Cardiac muscle cell (in vitro differentiated cells and primary cell): ENCODE measurements at regions not wholly inside any gene's neighbourhood (a gene's known extent, or its start where the extent isn't known, plus 50 kb on each side); places are given as distances from the start of the nearest gene placed in this dataset.
"Not testable (repeated sequence)": the region's sequence is repeated elsewhere in the genome, so short reads cannot be mapped to it uniquely, and the experiment has no call there.

ENCODE experiments used
- DNase-seq, 2 donors: peaks; one replicate each; pipeline versions ENCODE4 v3.0.0 to v3.0.0-alpha.2; 2010 to 2017; ENCODE audit warnings: low read depth in 1 of 2, low spot score in 1 of 2
- H3K27ac ChIP-seq: fragments of 200-600 bp; sonication (generic); 2 replicates; pipeline ENCODE4 v1.5.1; 2016
- H3K27me3 ChIP-seq: fragments of 200-600 bp; sonication (generic); 2 replicates; pipeline ENCODE4 v1.6.0; 2016; ENCODE audit warnings: control low read depth
- H3K36me3 ChIP-seq: fragments of 200-600 bp; sonication (generic); 2 replicates; pipeline ENCODE4 v1.5.1; 2016; ENCODE audit warnings: control low read depth
- H3K4me1 ChIP-seq: fragments of 200-600 bp; sonication (generic); 2 replicates; pipeline ENCODE4 v1.8.1; 2017; ENCODE audit warnings: low read depth, mild to moderate bottlenecking, mixed run types
- H3K4me3 ChIP-seq: fragments of 200-600 bp; sonication (generic); 2 replicates; pipeline ENCODE4 v1.5.1; 2016; ENCODE audit warnings: mild to moderate bottlenecking
- H3K9me3 ChIP-seq: fragments of 200-600 bp; sonication (generic); 2 replicates; pipeline ENCODE4 v1.5.1; 2017; ENCODE audit warnings: low read depth, mild to moderate bottlenecking, control low read depth
- TF ChIP-seq, protein P1 (sequence below): IDR thresholded peaks from 2 replicates; pipeline ENCODE4 v1.5.1; 2012; ENCODE audit warnings: low read depth, mild to moderate bottlenecking, low read length

DNA sequence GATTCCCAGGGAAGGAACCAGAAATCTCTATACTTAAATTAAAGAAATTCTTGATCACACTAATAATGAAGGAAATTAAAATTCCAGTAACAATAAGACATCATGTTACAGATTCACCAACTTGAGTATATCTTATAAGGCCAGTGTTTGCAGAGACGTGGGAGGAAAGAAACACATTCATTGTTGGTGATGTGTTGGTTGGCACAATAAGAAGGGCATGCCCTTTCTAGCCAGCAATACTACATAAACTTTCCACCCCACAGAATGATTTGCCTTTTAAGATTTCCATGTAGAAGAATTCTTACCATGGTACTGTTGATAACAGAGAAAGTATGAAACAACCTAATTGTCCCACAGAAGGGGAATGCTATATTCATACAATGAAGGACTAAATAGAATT is 581.5 kb downstream of the STIM2 start:
- Histone ChIP-seq H3K4me3 (no peak overlapping the region), H3K4me1 (no peaks in the 10 kb centered on the region), H3K27me3 (no peaks in the 10 kb centered on the region), H3K27ac (no peak overlapping the region), H3K9me3 (no peaks in the 10 kb centered on the region), H3K36me3 (no peaks in the 10 kb centered on the region)
- TF ChIP-seq, protein P1, sequence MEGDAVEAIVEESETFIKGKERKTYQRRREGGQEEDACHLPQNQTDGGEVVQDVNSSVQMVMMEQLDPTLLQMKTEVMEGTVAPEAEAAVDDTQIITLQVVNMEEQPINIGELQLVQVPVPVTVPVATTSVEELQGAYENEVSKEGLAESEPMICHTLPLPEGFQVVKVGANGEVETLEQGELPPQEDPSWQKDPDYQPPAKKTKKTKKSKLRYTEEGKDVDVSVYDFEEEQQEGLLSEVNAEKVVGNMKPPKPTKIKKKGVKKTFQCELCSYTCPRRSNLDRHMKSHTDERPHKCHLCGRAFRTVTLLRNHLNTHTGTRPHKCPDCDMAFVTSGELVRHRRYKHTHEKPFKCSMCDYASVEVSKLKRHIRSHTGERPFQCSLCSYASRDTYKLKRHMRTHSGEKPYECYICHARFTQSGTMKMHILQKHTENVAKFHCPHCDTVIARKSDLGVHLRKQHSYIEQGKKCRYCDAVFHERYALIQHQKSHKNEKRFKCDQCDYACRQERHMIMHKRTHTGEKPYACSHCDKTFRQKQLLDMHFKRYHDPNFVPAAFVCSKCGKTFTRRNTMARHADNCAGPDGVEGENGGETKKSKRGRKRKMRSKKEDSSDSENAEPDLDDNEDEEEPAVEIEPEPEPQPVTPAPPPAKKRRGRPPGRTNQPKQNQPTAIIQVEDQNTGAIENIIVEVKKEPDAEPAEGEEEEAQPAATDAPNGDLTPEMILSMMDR: no peak
- no peak for DNase-seq

DNA sequence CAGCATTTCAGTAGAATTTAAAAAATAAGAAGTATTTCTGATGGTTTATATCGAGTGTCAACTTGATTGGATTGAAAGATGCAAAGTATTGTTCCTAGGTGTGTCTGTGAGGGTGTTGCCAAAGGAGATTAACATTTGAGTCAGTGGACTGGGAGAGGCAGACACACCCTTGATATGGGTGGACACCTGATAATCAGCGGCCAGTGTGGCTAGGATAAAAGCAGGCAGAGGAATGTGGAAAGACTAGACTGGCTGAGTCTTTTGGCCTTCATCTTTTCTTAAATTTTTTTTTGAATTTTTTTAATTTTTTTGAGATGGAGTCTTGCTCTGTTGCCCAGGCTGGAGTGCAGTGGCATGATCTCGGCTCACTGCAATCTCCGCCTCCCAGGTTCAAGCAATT is 582.0 kb downstream of the STIM2 start:
- H3K27me3 ChIP-seq, H3K27ac ChIP-seq, H3K4me3 ChIP-seq, H3K36me3 ChIP-seq, H3K9me3 ChIP-seq, DNase-seq, H3K4me1 ChIP-seq: not testable (repeated sequence)

DNA sequence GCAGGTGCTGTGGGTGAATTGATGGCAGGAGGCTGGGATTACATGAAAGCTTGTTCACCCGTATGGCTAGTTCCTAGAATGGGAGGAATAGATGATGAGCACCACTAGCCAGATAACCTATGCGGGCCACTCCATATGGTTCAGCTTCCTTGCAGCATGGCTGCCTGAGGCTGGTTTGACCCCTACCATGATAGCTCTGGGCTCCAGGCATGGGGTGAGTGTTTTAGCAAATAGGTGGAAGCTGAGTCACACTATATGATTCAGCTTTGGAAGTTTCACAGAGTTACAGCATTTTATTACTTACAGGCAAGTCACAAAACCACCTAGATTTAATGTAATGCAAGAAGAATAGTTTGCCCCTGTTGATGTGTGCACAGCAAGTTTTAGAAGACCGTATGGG is 603.2 kb downstream of the STIM2 start:
- TF ChIP-seq, protein P1: no peak
- no peaks in the 10 kb centered on the region for H3K36me3 ChIP-seq
- peak in 1 of 2 donors; percentile 3 for DNase-seq
- H3K4me3 ChIP-seq: no peak overlapping the region
- no peaks in the 10 kb centered on the region for H3K4me1 ChIP-seq
- no peak overlapping the region for H3K27ac ChIP-seq
- H3K27me3 ChIP-seq: no peaks in the 10 kb centered on the region
- no peaks in the 10 kb centered on the region for H3K9me3 ChIP-seq

DNA sequence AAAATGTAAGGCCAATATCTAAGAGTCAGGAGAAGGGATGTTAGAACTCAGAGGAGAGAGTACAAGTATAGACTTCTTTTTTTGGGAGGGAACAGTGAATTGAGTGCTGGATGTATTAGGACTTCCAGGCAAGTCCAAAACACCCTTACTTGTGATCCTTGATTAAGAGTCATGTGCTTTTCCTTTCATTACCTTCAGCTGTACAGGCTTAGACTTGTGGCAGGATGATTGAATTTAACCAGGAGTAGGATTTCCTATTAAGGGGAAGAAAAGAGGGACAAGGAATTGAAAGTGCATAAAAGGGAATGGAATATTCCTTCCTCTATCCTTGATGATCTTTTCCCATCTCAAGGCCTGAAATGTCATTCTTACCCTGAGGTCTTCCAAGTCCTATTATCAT is 606.7 kb downstream of the STIM2 start:
- DNase-seq: no peak
- H3K36me3 ChIP-seq: no peaks in the 10 kb centered on the region
- no peaks in the 10 kb centered on the region for H3K9me3 ChIP-seq
- TF ChIP-seq, protein P1: no peak
- no peaks in the 10 kb centered on the region for H3K4me1 ChIP-seq
- H3K4me3 ChIP-seq: no peak overlapping the region
- H3K27me3 ChIP-seq: no peaks in the 10 kb centered on the region
- H3K27ac ChIP-seq: no peak overlapping the region

DNA sequence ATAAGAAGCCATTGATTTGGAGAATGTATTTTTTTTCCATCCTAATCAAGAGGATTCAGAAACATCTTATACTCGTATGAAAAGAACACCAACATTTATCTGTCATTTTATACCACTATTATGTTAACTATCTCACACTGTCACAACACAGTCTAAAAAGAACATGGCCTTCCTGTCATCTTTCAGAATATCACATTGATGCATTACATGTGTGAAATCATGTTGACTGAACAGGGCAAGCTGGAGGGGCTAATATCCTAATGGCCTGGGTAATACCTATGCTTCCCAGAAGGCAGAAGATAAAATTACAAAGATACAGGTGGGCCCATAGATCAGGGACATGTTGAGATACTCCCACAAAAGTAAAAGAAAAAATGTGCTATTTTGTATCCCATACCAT is 611.7 kb downstream of the STIM2 start:
- Histone ChIP-seq H3K9me3 (no peaks in the 10 kb centered on the region), H3K27me3 (no peaks in the 10 kb centered on the region), H3K4me1 (no peaks in the 10 kb centered on the region), H3K27ac (no peak overlapping the region), H3K4me3 (no peak overlapping the region), H3K36me3 (no peaks in the 10 kb centered on the region)
- no peak for DNase-seq
- TF ChIP-seq, protein P1: no peak

DNA sequence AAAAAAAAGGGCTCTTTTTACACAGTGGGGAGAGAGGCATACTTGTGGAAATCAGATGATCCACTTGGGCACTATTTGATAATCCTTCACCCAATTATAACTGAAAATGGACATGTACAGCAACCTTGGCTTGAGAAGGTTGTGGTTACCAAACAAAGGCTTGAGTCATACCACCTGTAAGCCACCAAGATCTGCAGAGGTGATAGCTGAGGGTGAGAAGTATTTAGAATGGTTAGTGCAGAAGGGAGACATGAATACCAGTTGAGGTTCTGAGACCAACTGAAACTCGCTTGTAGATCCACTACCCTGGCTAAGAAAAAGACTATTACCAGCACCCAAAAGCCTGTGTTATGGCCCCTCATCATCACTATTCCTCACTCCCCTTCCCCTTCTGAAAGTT is 614.0 kb downstream of the STIM2 start:
- no peak for DNase-seq
- Histone ChIP-seq H3K36me3 (no peaks in the 10 kb centered on the region), H3K27ac (no peak overlapping the region)

More for the DNA sequence above, 614.0 kb downstream of the STIM2 start:
- TF ChIP-seq, protein P1: no peak
- no peaks in the 10 kb centered on the region for H3K4me1 ChIP-seq
- H3K27me3 ChIP-seq: no peaks in the 10 kb centered on the region
- no peaks in the 10 kb centered on the region for H3K9me3 ChIP-seq
- H3K4me3 ChIP-seq: no peak overlapping the region
